ENCODE measurements at regions not wholly inside any gene's neighbourhood (a gene's known extent, or its start where the extent isn't known, plus 50 kb on each side); places are given as distances from the start of the nearest gene placed in this dataset.

DNA sequence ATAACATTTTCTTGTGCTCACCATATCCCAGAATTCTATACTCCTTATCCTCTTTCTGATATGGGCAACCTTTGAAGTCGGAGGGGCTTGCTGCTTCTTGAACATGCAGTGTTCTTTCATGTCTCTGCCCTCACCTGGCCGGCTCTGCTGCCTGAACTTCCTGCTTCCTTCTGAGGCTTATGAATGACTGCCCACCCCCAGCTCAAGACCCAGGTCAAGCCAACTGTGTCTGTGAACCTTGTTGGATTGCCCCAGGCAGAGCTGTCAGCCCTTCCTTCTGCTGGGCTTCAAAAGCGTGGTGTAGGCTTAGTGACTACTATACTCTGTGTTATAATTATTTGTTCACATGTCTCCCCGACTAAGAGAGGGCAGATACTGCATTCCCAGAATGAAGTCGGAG lies 506.5 kb downstream of the HS3ST4 start:
- no peak for DNase-seq
- Histone ChIP-seq H3K9me3 (no peaks in the 10 kb centered on the region), H3K4me3 (no peak overlapping the region), H3K4me1 (no peaks in the 10 kb centered on the region), H3K36me3 (no peaks in the 10 kb centered on the region), H3K27ac (no peak overlapping the region), H3K27me3 (no peaks in the 10 kb centered on the region)
- TF ChIP-seq, protein P1, sequence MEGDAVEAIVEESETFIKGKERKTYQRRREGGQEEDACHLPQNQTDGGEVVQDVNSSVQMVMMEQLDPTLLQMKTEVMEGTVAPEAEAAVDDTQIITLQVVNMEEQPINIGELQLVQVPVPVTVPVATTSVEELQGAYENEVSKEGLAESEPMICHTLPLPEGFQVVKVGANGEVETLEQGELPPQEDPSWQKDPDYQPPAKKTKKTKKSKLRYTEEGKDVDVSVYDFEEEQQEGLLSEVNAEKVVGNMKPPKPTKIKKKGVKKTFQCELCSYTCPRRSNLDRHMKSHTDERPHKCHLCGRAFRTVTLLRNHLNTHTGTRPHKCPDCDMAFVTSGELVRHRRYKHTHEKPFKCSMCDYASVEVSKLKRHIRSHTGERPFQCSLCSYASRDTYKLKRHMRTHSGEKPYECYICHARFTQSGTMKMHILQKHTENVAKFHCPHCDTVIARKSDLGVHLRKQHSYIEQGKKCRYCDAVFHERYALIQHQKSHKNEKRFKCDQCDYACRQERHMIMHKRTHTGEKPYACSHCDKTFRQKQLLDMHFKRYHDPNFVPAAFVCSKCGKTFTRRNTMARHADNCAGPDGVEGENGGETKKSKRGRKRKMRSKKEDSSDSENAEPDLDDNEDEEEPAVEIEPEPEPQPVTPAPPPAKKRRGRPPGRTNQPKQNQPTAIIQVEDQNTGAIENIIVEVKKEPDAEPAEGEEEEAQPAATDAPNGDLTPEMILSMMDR (IDR thresholded peaks at IDR 0.05): no peak
- TF ChIP-seq POLR2A (IDR thresholded peaks at IDR 0.05): no peak

DNA sequence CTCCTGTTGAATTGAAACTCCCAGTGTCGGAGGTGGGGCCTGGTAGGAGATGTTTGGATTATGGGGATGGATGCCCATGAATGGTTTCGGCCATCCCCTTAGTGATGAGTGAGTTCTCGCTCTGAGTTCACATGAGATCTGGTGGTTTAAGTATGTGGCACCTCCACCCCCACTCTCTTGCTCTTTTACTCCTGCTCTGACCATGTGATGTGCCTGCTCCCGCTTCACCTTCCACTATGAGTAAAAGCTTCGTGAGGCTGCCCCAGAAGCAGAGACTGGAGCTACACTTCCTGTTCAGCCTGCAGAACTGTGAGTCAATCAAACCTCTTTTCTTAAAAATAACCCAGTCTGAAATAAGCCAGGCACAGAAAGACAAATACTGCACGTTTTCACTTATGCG lies 512.4 kb downstream of the HS3ST4 start:
- no peak for TF ChIP-seq POLR2A (IDR thresholded peaks at IDR 0.05)
- TF ChIP-seq, protein P1 (IDR thresholded peaks at IDR 0.05): no peak

GRCh38 chr16:26211542-26211941 lies 519.8 kb downstream of the HS3ST4 start:
- Histone ChIP-seq H3K27ac (no peak overlapping the region), H3K4me3 (no peak overlapping the region), H3K36me3 (no peaks in the 10 kb centered on the region), H3K27me3 (no peaks in the 10 kb centered on the region), H3K9me3 (no peaks in the 10 kb centered on the region), H3K4me1 (no peaks in the 10 kb centered on the region)
- no peak for TF ChIP-seq POLR2A (IDR thresholded peaks at IDR 0.05)
- TF ChIP-seq, protein P1 (IDR thresholded peaks at IDR 0.05): no peak
- no peak for DNase-seq

More for the DNA sequence above, 512.4 kb downstream of the HS3ST4 start:
- H3K36me3 ChIP-seq: no peaks in the 10 kb centered on the region
- no peaks in the 10 kb centered on the region for H3K27me3 ChIP-seq
- H3K9me3 ChIP-seq: no peaks in the 10 kb centered on the region
- no peak overlapping the region for H3K27ac ChIP-seq
- no peak overlapping the region for H3K4me3 ChIP-seq
- no peaks in the 10 kb centered on the region for H3K4me1 ChIP-seq
- no peak for DNase-seq

- Histone ChIP-seq H3K27ac (no peak overlapping the region), H3K4me3 (no peak overlapping the region), H3K36me3 (no peaks in the 10 kb centered on the region), H3K9me3 (no peaks in the 10 kb centered on the region), H3K4me1 (no peaks in the 10 kb centered on the region), H3K27me3 (no peaks in the 10 kb centered on the region)
- DNase-seq: no peak
- TF ChIP-seq, protein P1 (IDR thresholded peaks at IDR 0.05): no peak
- TF ChIP-seq POLR2A (IDR thresholded peaks at IDR 0.05): no peak
Measured at GRCh38 chr16:26212599-26212998, 520.8 kb downstream of the HS3ST4 start.

- no peaks in the 10 kb centered on the region for H3K36me3 ChIP-seq
- H3K27ac ChIP-seq: no peak overlapping the region
- DNase-seq: no peak
- no peak overlapping the region for H3K4me3 ChIP-seq
- no peaks in the 10 kb centered on the region for H3K9me3 ChIP-seq
- no peaks in the 10 kb centered on the region for H3K27me3 ChIP-seq
- TF ChIP-seq POLR2A (IDR thresholded peaks at IDR 0.05): no peak
- TF ChIP-seq, protein P1 (IDR thresholded peaks at IDR 0.05): no peak
- H3K4me1 ChIP-seq: no peaks in the 10 kb centered on the region
Measured at GRCh38 chr16:26214581-26215174, 522.9 kb downstream of the HS3ST4 start.

- Histone ChIP-seq H3K9me3 (no peaks in the 10 kb centered on the region), H3K4me1 (no peaks in the 10 kb centered on the region), H3K27ac (no peak overlapping the region), H3K4me3 (no peak overlapping the region), H3K27me3 (no peaks in the 10 kb centered on the region), H3K36me3 (no peaks in the 10 kb centered on the region)
- no peak for DNase-seq
- TF ChIP-seq, protein P1 (IDR thresholded peaks at IDR 0.05): no peak
- TF ChIP-seq POLR2A (IDR thresholded peaks at IDR 0.05): no peak
Measured at GRCh38 chr16:26220894-26221293, 529.1 kb downstream of the HS3ST4 start.
